Activated CD4-positive, alpha-beta T cell treated with anti-CD3 and anti-CD28 coated beads, Interleukin-10, Interleukin-2, amounts not matched to agents 100 ng/mL and 50 ng/mL, durations not matched to agents 16 hours and 8 hours (primary cell): ENCODE measurements at regions not wholly inside any gene's neighbourhood (a gene's known extent, or its start where the extent isn't known, plus 50 kb on each side); places are given as distances from the start of the nearest gene placed in this dataset.

Source experiments
- DNase-seq: peaks from one replicate; pipeline ENCODE4 v3.0.0-alpha.2; 2020

GRCh38 chr19:30731591-30731990, 359.4 kb downstream of the ZNF536 start:
- DNase-seq, result no peak

GRCh38 chr19:30729451-30729850, 357.3 kb downstream of the ZNF536 start:
- no peak for DNase-seq

- DNase-seq, result no peak
These were observed 350.6 kb downstream of the ZNF536 start for GRCh38 chr19:30722761-30723160.

- no peak for DNase-seq
These were observed 350.0 kb downstream of the ZNF536 start for GRCh38 chr19:30722186-30722585.

GRCh38 chr19:30719999-30720345, 347.8 kb downstream of the ZNF536 start:
- DNase-seq, result no peak

GRCh38 chr19:30719189-30719998, 347.2 kb downstream of the ZNF536 start:
- DNase-seq, result peak; percentile 46

- no peak for DNase-seq
These were observed 346.5 kb downstream of the ZNF536 start for GRCh38 chr19:30718707-30719106.

- DNase-seq, result no peak
These were observed 345.8 kb downstream of the ZNF536 start for GRCh38 chr19:30718014-30718413.

- no peak for DNase-seq
These were observed 345.2 kb downstream of the ZNF536 start for GRCh38 chr19:30717381-30717780.

GRCh38 chr19:30712431-30713337, 340.5 kb downstream of the ZNF536 start:
- DNase-seq, result no peak

- DNase-seq, result no peak
These were observed 339.6 kb downstream of the ZNF536 start for GRCh38 chr19:30711826-30712225.

GRCh38 chr19:30711296-30711695, 339.1 kb downstream of the ZNF536 start:
- DNase-seq, result no peak

- no peak for DNase-seq
These were observed 338.5 kb downstream of the ZNF536 start for GRCh38 chr19:30710721-30711120.

GRCh38 chr19:30708416-30709178, 336.4 kb downstream of the ZNF536 start:
- DNase-seq, result no peak

- DNase-seq, result no peak
These were observed 332.7 kb downstream of the ZNF536 start for GRCh38 chr19:30704771-30705330.

- no peak for DNase-seq
These were observed 331.5 kb downstream of the ZNF536 start for GRCh38 chr19:30703645-30704044.

- DNase-seq, result no peak
These were observed 329.0 kb downstream of the ZNF536 start for GRCh38 chr19:30701178-30701577.

GRCh38 chr19:30699871-30700280, 327.7 kb downstream of the ZNF536 start:
- DNase-seq, result no peak

GRCh38 chr19:30696514-30696913, 324.3 kb downstream of the ZNF536 start:
- peak; percentile 40 for DNase-seq

- DNase-seq, result no peak
These were observed 323.1 kb downstream of the ZNF536 start for GRCh38 chr19:30695171-30695875.

GRCh38 chr19:30694156-30694755, 322.1 kb downstream of the ZNF536 start:
- DNase-seq, result no peak
